ENCODE measurements at regions not wholly inside any gene's neighbourhood (a gene's known extent, or its start where the extent isn't known, plus 50 kb on each side); places are given as distances from the start of the nearest gene placed in this dataset.
"Not testable (repeated sequence)": the region's sequence is repeated elsewhere in the genome, so short reads cannot be mapped to it uniquely, and the experiment has no call there.

- H3K4me3 ChIP-seq (ENCODE audit: low read depth, low read length) = no peak overlapping the region
- TF ChIP-seq MAX (IDR thresholded peaks at IDR 0.05; ENCODE audit: low read depth, low read length) = no peak
- TF ChIP-seq POLR2A (IDR thresholded peaks at IDR 0.05; ENCODE audit: extremely low read depth, insufficient read length) = no peak
- TF ChIP-seq, protein P1, sequence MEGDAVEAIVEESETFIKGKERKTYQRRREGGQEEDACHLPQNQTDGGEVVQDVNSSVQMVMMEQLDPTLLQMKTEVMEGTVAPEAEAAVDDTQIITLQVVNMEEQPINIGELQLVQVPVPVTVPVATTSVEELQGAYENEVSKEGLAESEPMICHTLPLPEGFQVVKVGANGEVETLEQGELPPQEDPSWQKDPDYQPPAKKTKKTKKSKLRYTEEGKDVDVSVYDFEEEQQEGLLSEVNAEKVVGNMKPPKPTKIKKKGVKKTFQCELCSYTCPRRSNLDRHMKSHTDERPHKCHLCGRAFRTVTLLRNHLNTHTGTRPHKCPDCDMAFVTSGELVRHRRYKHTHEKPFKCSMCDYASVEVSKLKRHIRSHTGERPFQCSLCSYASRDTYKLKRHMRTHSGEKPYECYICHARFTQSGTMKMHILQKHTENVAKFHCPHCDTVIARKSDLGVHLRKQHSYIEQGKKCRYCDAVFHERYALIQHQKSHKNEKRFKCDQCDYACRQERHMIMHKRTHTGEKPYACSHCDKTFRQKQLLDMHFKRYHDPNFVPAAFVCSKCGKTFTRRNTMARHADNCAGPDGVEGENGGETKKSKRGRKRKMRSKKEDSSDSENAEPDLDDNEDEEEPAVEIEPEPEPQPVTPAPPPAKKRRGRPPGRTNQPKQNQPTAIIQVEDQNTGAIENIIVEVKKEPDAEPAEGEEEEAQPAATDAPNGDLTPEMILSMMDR (IDR thresholded peaks at IDR 0.05; ENCODE audit: low read depth, low read length) = no peak
- no peak for TF ChIP-seq MYC (IDR thresholded peaks at IDR 0.05; ENCODE audit: low read depth, low read length)
These were observed 314.1 kb downstream of the CYRIA start for GRCh38 chr2:16351541-16351940.

GRCh38 chr2:16351137-16351536, 314.5 kb downstream of the CYRIA start:
- no peak overlapping the region for H3K4me3 ChIP-seq (ENCODE audit: low read depth, low read length)
- DNase-seq (ENCODE audit: low read depth) = no peak
- TF ChIP-seq MYC (IDR thresholded peaks at IDR 0.05; ENCODE audit: low read depth, low read length) = no peak

More at GRCh38 chr2:16351541-16351940, 314.1 kb downstream of the CYRIA start:
- no peak for DNase-seq (ENCODE audit: low read depth)

- TF ChIP-seq MYC (IDR thresholded peaks at IDR 0.05; ENCODE audit: low read depth, low read length) = no peak
- TF ChIP-seq, protein P1 (IDR thresholded peaks at IDR 0.05; ENCODE audit: low read depth, low read length) = no peak
- TF ChIP-seq POLR2A (IDR thresholded peaks at IDR 0.05; ENCODE audit: extremely low read depth, insufficient read length) = no peak
- TF ChIP-seq MAX (IDR thresholded peaks at IDR 0.05; ENCODE audit: low read depth, low read length) = no peak
- no peak for DNase-seq (ENCODE audit: low read depth)
These were observed 315.4 kb downstream of the CYRIA start for GRCh38 chr2:16350211-16350610.

GRCh38 chr2:16349811-16350210, 315.8 kb downstream of the CYRIA start:
- no peak overlapping the region for H3K4me3 ChIP-seq (ENCODE audit: low read depth, low read length)
- TF ChIP-seq MYC (IDR thresholded peaks at IDR 0.05; ENCODE audit: low read depth, low read length) = no peak
- no peak for TF ChIP-seq POLR2A (IDR thresholded peaks at IDR 0.05; ENCODE audit: extremely low read depth, insufficient read length)
- TF ChIP-seq MAX (IDR thresholded peaks at IDR 0.05; ENCODE audit: low read depth, low read length) = no peak
- TF ChIP-seq, protein P1 (IDR thresholded peaks at IDR 0.05; ENCODE audit: low read depth, low read length) = no peak
- DNase-seq (ENCODE audit: low read depth) = no peak

More at GRCh38 chr2:16350211-16350610, 315.4 kb downstream of the CYRIA start:
- H3K4me3 ChIP-seq (ENCODE audit: low read depth, low read length) = no peak overlapping the region

DNA sequence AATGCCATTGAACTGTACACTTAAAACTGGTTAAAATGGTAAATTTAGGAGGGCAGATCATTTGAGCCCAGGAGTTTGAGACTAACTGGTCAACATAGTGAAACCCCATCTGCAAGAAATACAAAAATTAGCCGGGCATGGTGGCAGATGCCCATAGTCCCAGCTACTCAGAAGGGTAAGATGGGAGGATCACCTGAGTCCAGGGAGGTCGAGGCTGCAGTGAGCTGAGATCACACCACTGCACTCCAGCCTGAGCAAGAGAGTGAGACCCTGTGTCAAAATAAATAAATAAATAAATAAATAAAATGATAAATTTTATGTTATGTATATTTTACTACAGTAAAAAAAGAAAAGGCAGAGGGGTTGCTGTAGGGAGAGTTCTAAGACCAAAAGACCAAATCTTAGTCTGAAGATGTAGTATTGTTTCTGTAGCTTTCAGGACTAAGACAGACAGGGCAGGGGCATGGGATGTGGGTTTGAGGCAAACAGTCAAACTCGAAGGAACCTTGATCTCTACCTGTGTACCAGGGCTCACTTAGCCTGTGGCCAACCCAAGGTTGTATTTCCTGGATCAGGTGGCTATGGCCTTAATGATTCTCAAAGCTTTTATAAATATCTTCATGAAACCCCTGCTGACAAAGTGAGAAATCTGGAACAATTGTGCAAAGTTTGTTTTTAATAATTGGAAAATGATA, 316.7 kb downstream of the CYRIA start:
- H3K4me3 ChIP-seq (ENCODE audit: low read depth, low read length) = no peak overlapping the region
- TF ChIP-seq, protein P1 (IDR thresholded peaks at IDR 0.05; ENCODE audit: low read depth, low read length) = no peak
- TF ChIP-seq MAX (IDR thresholded peaks at IDR 0.05; ENCODE audit: low read depth, low read length) = no peak
- no peak for TF ChIP-seq MYC (IDR thresholded peaks at IDR 0.05; ENCODE audit: low read depth, low read length)
- TF ChIP-seq POLR2A (IDR thresholded peaks at IDR 0.05; ENCODE audit: extremely low read depth, insufficient read length) = no peak
- no peak for DNase-seq (ENCODE audit: low read depth)

- TF ChIP-seq MYC (IDR thresholded peaks at IDR 0.05; ENCODE audit: low read depth, low read length) (no peak), MAX (IDR thresholded peaks at IDR 0.05; ENCODE audit: low read depth, low read length) (no peak), POLR2A (IDR thresholded peaks at IDR 0.05; ENCODE audit: extremely low read depth, insufficient read length) (no peak)
- TF ChIP-seq, protein P1 (IDR thresholded peaks at IDR 0.05; ENCODE audit: low read depth, low read length) = no peak
- H3K4me3 ChIP-seq (ENCODE audit: low read depth, low read length) = no peak overlapping the region
- no peak for DNase-seq (ENCODE audit: low read depth)
These were observed 319.0 kb downstream of the CYRIA start for GRCh38 chr2:16346671-16347070.

DNA sequence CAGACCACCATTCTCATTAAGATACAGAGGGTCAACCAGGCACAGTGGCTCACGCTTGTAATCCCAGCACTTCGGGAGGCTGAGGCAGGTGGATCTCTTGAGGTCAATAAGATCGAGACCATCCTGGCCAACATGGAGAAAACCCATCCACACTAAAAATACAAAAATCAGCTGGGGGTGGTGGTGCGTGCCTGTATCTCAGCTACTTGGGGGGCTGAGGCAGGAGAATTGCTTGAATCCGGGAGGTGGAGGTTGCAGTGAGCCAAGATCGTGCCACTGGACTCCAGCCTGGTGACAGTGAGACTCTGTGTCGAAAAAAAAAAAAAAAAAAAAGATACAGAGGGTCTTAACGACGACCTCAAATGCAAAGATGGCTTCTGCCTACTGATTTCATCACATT, 320.4 kb downstream of the CYRIA start:
- not testable (repeated sequence) for DNase-seq (ENCODE audit: low read depth); H3K4me3 ChIP-seq (ENCODE audit: low read depth, low read length)

All from NB4 (cell line).